BJ (cell line): ENCODE measurements at regions not wholly inside any gene's neighbourhood (a gene's known extent, or its start where the extent isn't known, plus 50 kb on each side); places are given as distances from the start of the nearest gene placed in this dataset.

Source experiments
- CTCF ChIA-PET: fragments of 350-600 bp; formaldehyde crosslinking; extraction: SDS; loops from one replicate; lab custom pipeline; 2021; ENCODE audit warnings: antibody characterized with exemption, inconsistent platforms; lab: Yijun Ruan, JAX
- POLR2A ChIA-PET: fragments of 300-600 bp; sonication (Branson Sonifier 250); formaldehyde crosslinking; extraction: SDS; loops from one replicate; lab custom pipeline; 2021; ENCODE audit warnings: antibody characterized with exemption; lab: Charles Lee
- DNase-seq: peaks from one replicate; pipeline ENCODE4 v3.0.0-alpha.2; 2011; ENCODE audit warnings: low read depth
- H3K27me3 ChIP-seq: 2 replicates; pipeline ENCODE4 v1.6.0; 2011; ENCODE audit warnings: low read length; ENCODE audit not compliant: control insufficient read depth, insufficient read depth
- H3K36me3 ChIP-seq: 2 replicates; pipeline ENCODE4 v1.5.1; 2011; ENCODE audit warnings: low read length; ENCODE audit not compliant: control insufficient read depth, insufficient read depth
- H3K4me3 ChIP-seq: 2 replicates; pipeline ENCODE4 v1.5.1; 2011; ENCODE audit warnings: low read depth, mild to moderate bottlenecking, control low read depth, low read length
- CTCF ChIP-seq: IDR thresholded peaks from 2 replicates; pipeline ENCODE4 v1.5.1; 2011; ENCODE audit warnings: low read depth, mild to moderate bottlenecking, control low read depth, inconsistent platforms, low read length, moderate library complexity; ENCODE audit not compliant: insufficient read depth

GRCh38 chr14:28151926-28152325 is 614.7 kb upstream of the FOXG1 start:
- no peak for DNase-seq
- ChIA-PET CTCF (no interaction called here), POLR2A (no interaction called here)
- H3K4me3 ChIP-seq = no peak overlapping the region
- H3K27me3 ChIP-seq = no peaks in the 10 kb centered on the region
- H3K36me3 ChIP-seq = no peaks in the 10 kb centered on the region
- no peak for TF ChIP-seq CTCF

GRCh38 chr14:28152453-28153044 is 614.0 kb upstream of the FOXG1 start:
- no peak for TF ChIP-seq CTCF
- DNase-seq = no peak
- Histone ChIP-seq H3K4me3 (no peak overlapping the region), H3K27me3 (no peaks in the 10 kb centered on the region), H3K36me3 (no peaks in the 10 kb centered on the region)
- POLR2A ChIA-PET = no interaction called here
- CTCF ChIA-PET = no interaction called here

GRCh38 chr14:28157289-28157869 is 609.2 kb upstream of the FOXG1 start:
- POLR2A ChIA-PET = no interaction called here
- CTCF ChIA-PET = no interaction called here
- DNase-seq = no peak
- Histone ChIP-seq H3K27me3 (no peaks in the 10 kb centered on the region), H3K36me3 (no peaks in the 10 kb centered on the region), H3K4me3 (no peak overlapping the region)
- no peak for TF ChIP-seq CTCF

- Histone ChIP-seq H3K4me3 (no peak overlapping the region), H3K36me3 (no peaks in the 10 kb centered on the region), H3K27me3 (no peaks in the 10 kb centered on the region)
- no peak for DNase-seq
- TF ChIP-seq CTCF = no peak
- ChIA-PET POLR2A (no interaction called here), CTCF (no interaction called here)
Observed at GRCh38 chr14:28157887-28158791, 608.4 kb upstream of the FOXG1 start.

- Histone ChIP-seq H3K36me3 (no peaks in the 10 kb centered on the region), H3K27me3 (no peaks in the 10 kb centered on the region), H3K4me3 (no peak overlapping the region)
- DNase-seq = no peak
- ChIA-PET CTCF (no interaction called here), POLR2A (no interaction called here)
- TF ChIP-seq CTCF = no peak
Observed at GRCh38 chr14:28161040-28161439, 605.5 kb upstream of the FOXG1 start.
